ENCODE measurements at regions not wholly inside any gene's neighbourhood (a gene's known extent, or its start where the extent isn't known, plus 50 kb on each side); places are given as distances from the start of the nearest gene placed in this dataset.
"Not testable (repeated sequence)": the region's sequence is repeated elsewhere in the genome, so short reads cannot be mapped to it uniquely, and the experiment has no call there.

DNA sequence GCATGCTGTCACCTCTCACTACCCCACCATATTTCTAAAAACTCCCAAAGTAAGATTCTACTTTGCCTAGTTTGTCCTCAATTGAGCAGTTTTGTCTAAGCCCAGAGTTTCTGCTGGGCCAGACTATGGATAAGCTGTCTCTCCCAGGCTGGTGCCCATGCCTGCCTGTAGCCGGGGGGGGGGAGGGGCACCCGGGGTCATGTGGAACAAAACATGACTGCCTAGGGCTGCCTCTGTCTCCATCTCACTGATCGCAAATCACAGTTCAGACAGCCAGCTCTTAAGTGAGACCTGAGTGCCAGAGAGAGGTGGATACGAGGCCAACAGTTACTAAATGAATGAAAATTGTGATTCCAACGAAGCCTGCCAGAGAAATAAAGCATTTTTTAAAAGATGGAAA lies 78.8 kb upstream of the RPRML start:
- CTCF ChIA-PET = no interaction called here
- POLR2A ChIA-PET = interaction anchor here (0.9 kb wide), 1 partner anchor 132 kb away, joined by 3 read pairs; the partner anchor contains the start of gene CDC27
- DNase-seq (ENCODE audit: extremely low spot score) = no peak
- TF ChIP-seq CTBP1 (IDR thresholded peaks at IDR 0.05; ENCODE audit: borderline replicate concordance) (no peak), NFRKB (IDR thresholded peaks at IDR 0.05) (no peak), TARDBP (IDR thresholded peaks at IDR 0.05) (no peak), LEF1 (IDR thresholded peaks at IDR 0.05; ENCODE audit: borderline replicate concordance) (no peak), HDGF (IDR thresholded peaks at IDR 0.05; ENCODE audit: borderline replicate concordance) (no peak), BHLHE40 (IDR thresholded peaks at IDR 0.05; ENCODE audit: borderline replicate concordance) (no peak), ZNF384 (IDR thresholded peaks at IDR 0.05) (no peak), L3MBTL2 (conservative IDR thresholded peaks at IDR 0.05) (no peak), SP1 (IDR thresholded peaks at IDR 0.05) (no peak), SUZ12 (IDR thresholded peaks at IDR 0.05) (no peak), FOXA1 (IDR thresholded peaks at IDR 0.05) (no peak), ARNT (IDR thresholded peaks at IDR 0.05) (no peak), ELF4 (IDR thresholded peaks at IDR 0.05) (no peak), FOXM1 (IDR thresholded peaks at IDR 0.05; ENCODE audit: borderline replicate concordance) (no peak)
- TF ChIP-seq, protein P1, sequence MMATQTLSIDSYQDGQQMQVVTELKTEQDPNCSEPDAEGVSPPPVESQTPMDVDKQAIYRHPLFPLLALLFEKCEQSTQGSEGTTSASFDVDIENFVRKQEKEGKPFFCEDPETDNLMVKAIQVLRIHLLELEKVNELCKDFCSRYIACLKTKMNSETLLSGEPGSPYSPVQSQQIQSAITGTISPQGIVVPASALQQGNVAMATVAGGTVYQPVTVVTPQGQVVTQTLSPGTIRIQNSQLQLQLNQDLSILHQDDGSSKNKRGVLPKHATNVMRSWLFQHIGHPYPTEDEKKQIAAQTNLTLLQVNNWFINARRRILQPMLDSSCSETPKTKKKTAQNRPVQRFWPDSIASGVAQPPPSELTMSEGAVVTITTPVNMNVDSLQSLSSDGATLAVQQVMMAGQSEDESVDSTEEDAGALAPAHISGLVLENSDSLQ (IDR thresholded peaks at IDR 0.05) = no peak

DNA sequence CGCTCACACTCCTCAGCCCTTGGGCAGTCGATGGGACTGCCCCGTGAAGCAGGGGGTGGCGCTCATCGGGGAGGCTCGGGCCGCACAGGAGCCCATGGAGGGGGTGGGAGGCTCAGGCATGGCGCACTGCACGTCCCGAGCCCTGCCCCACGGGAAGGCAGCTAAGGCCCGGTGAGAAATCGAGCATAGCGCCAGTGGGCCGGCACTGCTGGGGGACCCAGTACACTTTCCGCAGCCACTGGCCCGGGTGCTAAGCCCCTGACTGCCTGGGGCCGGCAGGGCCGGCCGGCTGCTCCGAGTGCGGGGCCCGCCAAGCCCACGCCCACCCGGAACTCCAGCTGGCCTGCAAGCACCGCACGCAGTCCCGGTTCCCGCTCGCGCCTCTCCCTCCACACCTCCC lies 78.2 kb upstream of the RPRML start:
- POLR2A ChIA-PET = interaction anchor here (0.9 kb wide), 1 partner anchor 132 kb away, joined by 3 read pairs; the partner anchor contains the start of gene CDC27
- CTCF ChIA-PET; DNase-seq (ENCODE audit: extremely low spot score): not testable (repeated sequence)

DNA sequence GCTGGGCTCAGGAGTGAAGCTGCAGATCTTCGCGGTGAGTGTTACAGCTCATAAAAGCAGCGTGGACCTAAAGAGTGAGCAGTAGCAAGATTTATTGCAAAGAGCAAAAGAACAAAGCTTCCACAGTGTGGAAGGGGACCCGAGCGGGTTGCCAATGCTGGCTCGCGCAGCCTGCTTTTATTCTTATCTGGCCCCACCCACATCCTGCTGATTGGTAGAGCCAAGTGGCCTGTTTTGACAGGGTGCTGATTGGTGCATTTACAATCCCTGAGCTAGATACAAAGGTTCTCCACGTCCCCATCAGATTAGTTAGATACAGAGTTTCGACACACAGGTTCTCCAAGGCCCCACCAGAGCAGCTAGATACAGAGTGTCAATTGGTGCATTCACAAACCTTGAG lies 77.6 kb upstream of the RPRML start:
- CTCF ChIA-PET; DNase-seq (ENCODE audit: extremely low spot score); POLR2A ChIA-PET: not testable (repeated sequence)
